Heart left ventricle (tissue), 16 donors: ENCODE measurements at regions not wholly inside any gene's neighbourhood (a gene's known extent, or its start where the extent isn't known, plus 50 kb on each side); places are given as distances from the start of the nearest gene placed in this dataset.
A peak's percentile ranks its signal among the peaks of the same experiment; 100 is the strongest.

ENCODE experiments used
- ATAC-seq, 4 donors: fragments of 200-7000 bp; cut with Tn5 transposase; one replicate each; pipeline ENCODE4 v1.9.1; 2020 to 2022; ENCODE audit warnings: moderate library complexity in 4 of 4, mild to moderate bottlenecking in 3 of 4, moderate number of reproducible peaks in 1 of 4
- DNase-seq, 5 donors: peaks; one replicate each; pipeline ENCODE4 v3.0.0-alpha.2; 2020
- H3K27ac ChIP-seq, 12 donors: fragments of 200-600 bp; sonication (generic) in 4 of 12; one replicate each; pipeline versions ENCODE4 v1.5.0 to v1.8.0; 2016 to 2022; ENCODE audit warnings: mild to moderate bottlenecking in 2 of 12
- H3K27me3 ChIP-seq, 9 donors: fragments of 200-600 bp; sonication (generic) in 2 of 9; one replicate each; pipeline versions ENCODE4 v1.5.1 to v1.8.0; 2016 to 2022; ENCODE audit warnings: mild to moderate bottlenecking in 3 of 9
- H3K36me3 ChIP-seq, 9 donors: fragments of 200-600 bp; sonication (generic) in 2 of 9; one replicate each; pipeline versions ENCODE4 v1.5.0 to v1.8.0; 2018 to 2022; ENCODE audit warnings: mild to moderate bottlenecking in 2 of 9
- H3K4me1 ChIP-seq, 12 donors: fragments of 200-600 bp; sonication (generic) in 4 of 12; one replicate each; pipeline versions ENCODE4 v1.5.0 to v1.8.0; 2016 to 2022; ENCODE audit warnings: mild to moderate bottlenecking in 3 of 12
- H3K4me3 ChIP-seq, 12 donors: fragments of 200-600 bp; sonication (generic) in 4 of 12; one replicate each; pipeline versions ENCODE4 v1.5.0 to v1.8.0; 2017 to 2022; ENCODE audit warnings: mild to moderate bottlenecking in 9 of 12, moderate library complexity in 4 of 12
- H3K9me3 ChIP-seq, 12 donors: fragments of 200-600 bp; sonication (generic) in 4 of 12; one replicate each; pipeline versions ENCODE4 v1.5.0 to v1.8.0; 2016 to 2022; ENCODE audit warnings: mild to moderate bottlenecking in 1 of 12
- CTCF ChIP-seq, 12 donors: fragments of 200-600 bp; sonication (generic) in 4 of 12; IDR thresholded peaks; one replicate each; pipeline versions ENCODE4 v1.5.0 to v1.8.0; 2018 to 2022; ENCODE audit warnings: antibody characterized with exemption in 12 of 12, mild to moderate bottlenecking in 5 of 12
- POLR2A ChIP-seq, 2 donors: fragments of 450-650 bp; IDR thresholded peaks; one replicate each; pipeline ENCODE4 v1.6.1; 2017; ENCODE audit warnings: antibody characterized with exemption in 2 of 2, mild to moderate bottlenecking in 2 of 2, moderate library complexity in 2 of 2
- WGBS, 4 donors: extraction: QIAGEN DNeasy Blood & Tissue Kit in 2 of 4; methylation state at CpG; one replicate each; pipeline versions ENCODE4 v1.1.5 to v1.1.7; 2013 to 2018; 5-methylcytosine and 5-hydroxymethylcytosine counted together
- intact Hi-C, 10 donors: fragments of 100-400 bp; cut with DNase I; formaldehyde crosslinking; loops; one replicate each; pipeline versions ENCODE4 v1.11.1 to v1.14.2; 2022
- donor health status: ischemic (EF 13 %, LVEDD 7.1; RV severe dilation, severe dysfunction).
- donor health status: healthy with polysubstance abuse.
- donor health status: DM: no; HTN: yes; CAD: no.
- donor health status: DM: no; HTN: no; CAD: no.
- donor health status: ischemic (EF 25% LVEDD 6.9; RV normal size, moderate dysfunction).
- donor health status: ischemic (EF 25% LVEDD 5.7; RV mildly dilated, moderate dysfunction).
- donor health status: healthy.
- donor health status: DM: yes; HTN: yes; CAD: no.
- donor health status: ischemic (EF 35%, LVEDD 5.7; RV mildly dilated, moderate dysfunction).
- donor health status: nonischemic (EF 11% LVEDD 7.7; RV severe dilation, severe dysfunction).
- donor health status: DM: yes; HTN: yes; CAD: no.
- donor health status: PGD.
- donor health status: ischemic (EF 29% LVEDD 5.4; RV normal size, mild dysfunction).
- donor health status: nonischemic (EF 23%, LVEDD 6.1; RV moderate dilation, normal function).

- ATAC-seq = no peak
- no peaks in the 10 kb centered on the region for H3K36me3 ChIP-seq
- WGBS, 4 donors = 78 to 90% (median 83%) methylated on average over 1 of the region's 1 CpG
- H3K4me3 ChIP-seq = no peak overlapping the region
- no peaks in the 10 kb centered on the region for H3K27me3 ChIP-seq
- DNase-seq = no peak
- H3K9me3 ChIP-seq = no peaks in the 10 kb centered on the region
- intact Hi-C loops = loop anchor here in 2 of 10 donors (10.0 kb wide), 1 partner anchor 45 kb away; the partner anchor contains the start of gene KCNC4 (in 2 of the 2)
- peaks cover 0 to 37% (median 6%) of the 10 kb centered on the region in 12 donors for H3K4me1 ChIP-seq
- TF ChIP-seq CTCF (IDR thresholded peaks at IDR 0.05) (no peak), POLR2A (IDR thresholded peaks at IDR 0.05) (no peak)
- no peak overlapping the region for H3K27ac ChIP-seq
Measured at GRCh38 chr1:110260194-110260593, 50.1 kb downstream of the KCNC4 start.

- Histone ChIP-seq H3K4me1 (peaks cover 0 to 23% (median 4%) of the 10 kb centered on the region in 12 donors), H3K36me3 (no peaks in the 10 kb centered on the region), H3K4me3 (no peak overlapping the region), H3K27me3 (no peaks in the 10 kb centered on the region), H3K9me3 (no peaks in the 10 kb centered on the region), H3K27ac (peak overlapping the region in 2 of 12 donors; percentile 9 to 51)
- TF ChIP-seq CTCF (IDR thresholded peaks at IDR 0.05) = no peak
- TF ChIP-seq POLR2A (IDR thresholded peaks at IDR 0.05) = no peak
- DNase-seq = no peak
- no peak for ATAC-seq
- intact Hi-C loops = loop anchor here in 3 of 10 donors (2.0 to 10.0 kb wide), 2 partner anchors 47 to 51 kb away; partner anchors contain the start of gene KCNC4 (in 3 of the 3)
- WGBS, 4 donors = 64 to 97% (median 94%) methylated on average over 3 of the region's 3 CpGs
Measured at GRCh38 chr1:110262296-110262695, 52.2 kb downstream of the KCNC4 start.

- peak overlapping the region in 6 of 12 donors; percentile 4 to 55 (median 38) for H3K27ac ChIP-seq
- H3K9me3 ChIP-seq = no peaks in the 10 kb centered on the region
- no peaks in the 10 kb centered on the region for H3K27me3 ChIP-seq
- H3K4me1 ChIP-seq = peaks cover 0 to 23% (median 4%) of the 10 kb centered on the region in 12 donors
- DNase-seq = no peak
- H3K4me3 ChIP-seq = no peak overlapping the region
- H3K36me3 ChIP-seq = no peaks in the 10 kb centered on the region
- ATAC-seq = peak in 1 of 4 donors; percentile 36
- intact Hi-C loops = loop anchor here in 3 of 10 donors (2.0 to 10.0 kb wide), 2 partner anchors 48 to 52 kb away; partner anchors contain the start of gene KCNC4 (in 3 of the 3)
- TF ChIP-seq POLR2A (IDR thresholded peaks at IDR 0.05) (no peak), CTCF (IDR thresholded peaks at IDR 0.05) (peak in 1 of 12 donors; percentile 8)
- 46 to 66% (median 63%) methylated on average over 9 of the region's 9 CpGs for WGBS, 4 donors
Measured at GRCh38 chr1:110262846-110263631, 52.9 kb downstream of the KCNC4 start.

- no peak overlapping the region for H3K4me3 ChIP-seq
- peaks cover 0 to 22% (median 4%) of the 10 kb centered on the region in 12 donors for H3K4me1 ChIP-seq
- intact Hi-C loops = loop anchor here in 2 of 10 donors (10.0 kb wide), 1 partner anchor 50 kb away; the partner anchor contains the start of gene KCNC4 (in 2 of the 2)
- 39 to 45% (median 44%) methylated on average over 4 of the region's 4 CpGs for WGBS, 4 donors
- no peaks in the 10 kb centered on the region for H3K9me3 ChIP-seq
- TF ChIP-seq CTCF (IDR thresholded peaks at IDR 0.05) (no peak), POLR2A (IDR thresholded peaks at IDR 0.05) (no peak)
- no peak for DNase-seq
- peak in 1 of 4 donors; percentile 47 for ATAC-seq
- no peaks in the 10 kb centered on the region for H3K27me3 ChIP-seq
- peak overlapping the region in 3 of 12 donors; percentile 21 to 55 (median 51) for H3K27ac ChIP-seq
- H3K36me3 ChIP-seq = no peaks in the 10 kb centered on the region
Measured at GRCh38 chr1:110264430-110264829, 54.3 kb downstream of the KCNC4 start.
